ENCODE measurements at regions not wholly inside any gene's neighbourhood (a gene's known extent, or its start where the extent isn't known, plus 50 kb on each side); places are given as distances from the start of the nearest gene placed in this dataset.

- Histone ChIP-seq H3K9ac (ENCODE audit: low read length) (no peak overlapping the region), H3K27me3 (ENCODE audit: low read depth, low read length) (no peaks in the 10 kb centered on the region)
- TF ChIP-seq CTCF (IDR thresholded peaks at IDR 0.05; ENCODE audit: low read depth, low read length): no peak
- TF ChIP-seq EZH2phosphoT487 (IDR thresholded peaks at IDR 0.05; ENCODE audit: low read depth): no peak
These were observed 288.1 kb downstream of the TMEM167A start for GRCh38 chr5:82789095-82789494.

GRCh38 chr5:82786748-82787147 lies 290.4 kb downstream of the TMEM167A start:
- Histone ChIP-seq H4K20me1 (ENCODE audit: insufficient read depth, low read length) (no peaks in the 10 kb centered on the region), H3K4me1 (ENCODE audit: low read length) (no peaks in the 10 kb centered on the region), H3K36me3 (replicated peaks; ENCODE audit: low read depth, low read length) (no peaks in the 10 kb centered on the region), H3K9ac (ENCODE audit: low read length) (no peak overlapping the region), H3K4me3 (ENCODE audit: low read length) (no peak overlapping the region), H3K27me3 (ENCODE audit: low read depth, low read length) (no peaks in the 10 kb centered on the region), H3K9me3 (ENCODE audit: insufficient read depth, low read length) (no peaks in the 10 kb centered on the region), H3K27ac (ENCODE audit: low read length) (no peak overlapping the region), H3K4me2 (ENCODE audit: low read length) (no peak overlapping the region), H2AFZ (ENCODE audit: low read depth, low read length) (no peak overlapping the region), H3K79me2 (ENCODE audit: low read length) (no peaks in the 10 kb centered on the region)
- no peak for TF ChIP-seq EZH2phosphoT487 (IDR thresholded peaks at IDR 0.05; ENCODE audit: low read depth)
- TF ChIP-seq CTCF (IDR thresholded peaks at IDR 0.05; ENCODE audit: low read depth, low read length): no peak

More at GRCh38 chr5:82789095-82789494, 288.1 kb downstream of the TMEM167A start:
- no peaks in the 10 kb centered on the region for H3K9me3 ChIP-seq (ENCODE audit: insufficient read depth, low read length)
- H3K27ac ChIP-seq (ENCODE audit: low read length): no peak overlapping the region
- no peaks in the 10 kb centered on the region for H3K79me2 ChIP-seq (ENCODE audit: low read length)
- H3K4me2 ChIP-seq (ENCODE audit: low read length): no peak overlapping the region
- no peaks in the 10 kb centered on the region for H4K20me1 ChIP-seq (ENCODE audit: insufficient read depth, low read length)
- no peak overlapping the region for H2AFZ ChIP-seq (ENCODE audit: low read depth, low read length)
- H3K4me3 ChIP-seq (ENCODE audit: low read length): no peak overlapping the region
- no peaks in the 10 kb centered on the region for H3K36me3 ChIP-seq (replicated peaks; ENCODE audit: low read depth, low read length)
- no peaks in the 10 kb centered on the region for H3K4me1 ChIP-seq (ENCODE audit: low read length)

- H2AFZ ChIP-seq (ENCODE audit: low read depth, low read length): no peak overlapping the region
- no peak overlapping the region for H3K4me3 ChIP-seq (ENCODE audit: low read length)
- H3K9me3 ChIP-seq (ENCODE audit: insufficient read depth, low read length): no peaks in the 10 kb centered on the region
- no peaks in the 10 kb centered on the region for H3K4me1 ChIP-seq (ENCODE audit: low read length)
- H3K79me2 ChIP-seq (ENCODE audit: low read length): no peaks in the 10 kb centered on the region
- no peak overlapping the region for H3K9ac ChIP-seq (ENCODE audit: low read length)
- H4K20me1 ChIP-seq (ENCODE audit: insufficient read depth, low read length): no peaks in the 10 kb centered on the region
- H3K36me3 ChIP-seq (replicated peaks; ENCODE audit: low read depth, low read length): no peaks in the 10 kb centered on the region
- no peak overlapping the region for H3K27ac ChIP-seq (ENCODE audit: low read length)
- TF ChIP-seq EZH2phosphoT487 (IDR thresholded peaks at IDR 0.05; ENCODE audit: low read depth): no peak
- no peak for TF ChIP-seq CTCF (IDR thresholded peaks at IDR 0.05; ENCODE audit: low read depth, low read length)
- H3K27me3 ChIP-seq (ENCODE audit: low read depth, low read length): no peaks in the 10 kb centered on the region
- no peak overlapping the region for H3K4me2 ChIP-seq (ENCODE audit: low read length)
These were observed 291.2 kb downstream of the TMEM167A start for GRCh38 chr5:82785882-82786509.

- H3K27ac ChIP-seq (ENCODE audit: low read length): no peak overlapping the region
- no peak overlapping the region for H2AFZ ChIP-seq (ENCODE audit: low read depth, low read length)
- H3K36me3 ChIP-seq (replicated peaks; ENCODE audit: low read depth, low read length): no peaks in the 10 kb centered on the region
- H3K79me2 ChIP-seq (ENCODE audit: low read length): no peaks in the 10 kb centered on the region
- no peak overlapping the region for H3K9ac ChIP-seq (ENCODE audit: low read length)
- H3K9me3 ChIP-seq (ENCODE audit: insufficient read depth, low read length): no peaks in the 10 kb centered on the region
- TF ChIP-seq EZH2phosphoT487 (IDR thresholded peaks at IDR 0.05; ENCODE audit: low read depth) (no peak), CTCF (IDR thresholded peaks at IDR 0.05; ENCODE audit: low read depth, low read length) (no peak)
- H3K4me3 ChIP-seq (ENCODE audit: low read length): no peak overlapping the region
- no peak overlapping the region for H3K4me2 ChIP-seq (ENCODE audit: low read length)
- H3K27me3 ChIP-seq (ENCODE audit: low read depth, low read length): no peaks in the 10 kb centered on the region
- no peaks in the 10 kb centered on the region for H3K4me1 ChIP-seq (ENCODE audit: low read length)
- no peaks in the 10 kb centered on the region for H4K20me1 ChIP-seq (ENCODE audit: insufficient read depth, low read length)
These were observed 291.7 kb downstream of the TMEM167A start for GRCh38 chr5:82785456-82785855.
